ENCODE measurements at regions not wholly inside any gene's neighbourhood (a gene's known extent, or its start where the extent isn't known, plus 50 kb on each side); places are given as distances from the start of the nearest gene placed in this dataset.
"Not testable (repeated sequence)": the region's sequence is repeated elsewhere in the genome, so short reads cannot be mapped to it uniquely, and the experiment has no call there.

DNA sequence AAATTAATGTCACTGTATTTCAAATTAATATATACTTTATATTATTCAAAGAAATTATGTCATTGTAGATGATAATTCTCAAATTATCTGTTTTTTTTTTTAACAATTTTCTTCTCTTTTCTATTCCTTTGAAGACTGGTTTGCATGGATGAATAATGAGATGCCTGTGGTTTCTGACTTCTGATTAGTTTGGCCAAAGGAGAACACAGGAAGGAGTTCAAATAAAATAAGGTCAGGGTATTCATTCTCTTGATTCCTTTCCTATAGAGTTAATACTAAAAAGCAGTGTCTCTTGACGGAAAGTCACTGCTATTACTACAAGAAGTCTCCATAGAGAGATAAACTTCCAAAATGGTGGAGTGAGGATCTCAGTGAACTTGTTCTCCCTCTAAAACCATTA, 279.6 kb upstream of the FTMT start:
- Histone ChIP-seq H3K27ac (no peak overlapping the region), H3K4me3 (no peak overlapping the region), H3K36me3 (no peaks in the 10 kb centered on the region), H3K9me3 (replicated peaks) (no peaks in the 10 kb centered on the region), H3K4me1 (replicated peaks) (no peaks in the 10 kb centered on the region), H3K27me3 (replicated peaks) (no peaks in the 10 kb centered on the region)
- DNase-seq (ENCODE audit: low read depth in 1 of 2, low spot score in 2 of 2) = no peak

GRCh38 chr5:121573721-121574382, 277.8 kb upstream of the FTMT start:
- Histone ChIP-seq H3K4me3 (no peak overlapping the region), H3K27me3 (replicated peaks) (no peaks in the 10 kb centered on the region), H3K4me1 (replicated peaks) (no peaks in the 10 kb centered on the region), H3K27ac (no peak overlapping the region), H3K9me3 (replicated peaks) (no peaks in the 10 kb centered on the region), H3K36me3 (no peaks in the 10 kb centered on the region)
- DNase-seq (ENCODE audit: low read depth in 1 of 2, low spot score in 2 of 2) = no peak

DNA sequence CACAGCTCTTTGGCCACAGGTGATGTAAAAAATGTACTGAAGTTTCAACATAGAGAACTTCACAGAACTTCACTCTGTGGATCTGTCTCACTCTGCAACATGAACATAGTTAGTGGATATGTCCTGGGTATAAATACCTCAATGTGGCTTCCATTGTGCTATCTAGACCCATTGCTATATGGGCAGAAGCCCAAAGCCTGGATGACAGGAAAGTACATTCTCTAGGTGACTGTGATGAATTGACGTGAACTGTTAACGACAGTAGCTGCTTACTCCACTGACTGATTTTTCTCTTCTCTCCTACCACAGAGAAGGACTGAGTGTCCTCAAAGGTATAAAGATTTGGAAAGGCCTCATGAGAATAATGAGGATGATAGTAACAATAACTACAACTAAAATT, 270.1 kb upstream of the FTMT start:
- Histone ChIP-seq H3K4me1 (replicated peaks) (no peaks in the 10 kb centered on the region), H3K27ac (no peak overlapping the region), H3K27me3 (replicated peaks) (0 out of 2 replicates have a peak, but pooled peaks cover 3% of the 10 kb centered on the region), H3K9me3 (replicated peaks) (no peaks in the 10 kb centered on the region), H3K4me3 (no peak overlapping the region), H3K36me3 (no peaks in the 10 kb centered on the region)
- DNase-seq (ENCODE audit: low read depth in 1 of 2, low spot score in 2 of 2) = no peak

- H3K27ac ChIP-seq = no peak overlapping the region
- no peaks in the 10 kb centered on the region for H3K36me3 ChIP-seq
These were observed 254.8 kb upstream of the FTMT start for GRCh38 chr5:121596882-121597281.

DNA sequence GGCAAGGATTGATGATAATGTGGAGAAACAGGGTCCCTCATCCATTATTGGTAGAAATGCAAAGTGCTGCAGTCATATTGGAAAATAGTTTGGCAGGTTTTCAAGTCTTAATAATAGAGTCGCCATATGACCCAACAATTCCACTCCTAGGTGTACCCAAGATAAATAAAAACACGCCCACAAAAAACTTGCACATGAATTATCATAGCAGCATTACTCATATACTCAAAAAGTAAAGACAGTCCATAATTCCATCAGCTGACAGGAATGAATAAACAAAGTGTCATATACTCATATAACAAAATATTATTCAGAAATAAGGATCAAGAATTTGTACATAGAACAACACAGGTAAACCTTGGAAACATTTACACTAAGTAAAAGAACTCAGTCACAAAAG, 242.9 kb upstream of the FTMT start:
- Histone ChIP-seq H3K27ac (no peak overlapping the region), H3K9me3 (replicated peaks) (no peaks in the 10 kb centered on the region), H3K4me3 (no peak overlapping the region), H3K27me3 (replicated peaks) (no peaks in the 10 kb centered on the region), H3K4me1 (replicated peaks) (no peaks in the 10 kb centered on the region), H3K36me3 (no peaks in the 10 kb centered on the region)
- DNase-seq (ENCODE audit: low read depth in 1 of 2, low spot score in 2 of 2) = no peak

More at GRCh38 chr5:121596882-121597281, 254.8 kb upstream of the FTMT start:
- 0 out of 2 replicates have a peak, but pooled peaks cover 6% of the 10 kb centered on the region for H3K9me3 ChIP-seq (replicated peaks)
- H3K4me3 ChIP-seq = no peak overlapping the region
- no peak for DNase-seq (ENCODE audit: low read depth in 1 of 2, low spot score in 2 of 2)
- no peaks in the 10 kb centered on the region for H3K4me1 ChIP-seq (replicated peaks)
- H3K27me3 ChIP-seq (replicated peaks) = no peaks in the 10 kb centered on the region

DNA sequence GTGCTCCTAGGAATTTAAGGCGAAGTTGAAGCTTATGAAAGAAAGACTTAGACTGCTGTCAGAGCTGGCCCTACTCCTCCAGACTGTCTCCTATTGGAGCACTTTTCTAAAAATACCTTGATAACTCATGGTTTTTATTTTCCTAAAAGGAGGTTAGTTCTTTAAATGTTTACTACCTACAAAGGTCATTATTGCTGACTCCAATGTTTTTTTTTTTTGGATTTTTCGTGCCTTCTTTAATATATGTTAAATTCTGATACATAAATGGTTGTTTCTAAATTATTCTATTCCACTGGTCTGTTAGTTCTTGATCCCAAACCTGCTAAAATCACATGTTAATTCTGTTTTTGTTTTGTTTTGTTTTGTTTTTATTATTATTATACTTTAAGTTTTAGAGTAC, 227.6 kb upstream of the FTMT start:
- Histone ChIP-seq H3K4me1 (replicated peaks) (no peaks in the 10 kb centered on the region), H3K27ac (no peak overlapping the region), H3K27me3 (replicated peaks) (peaks cover under 1% of the 10 kb centered on the region; the same call in 1 of the 2 replicates), H3K4me3 (no peak overlapping the region), H3K36me3 (no peaks in the 10 kb centered on the region), H3K9me3 (replicated peaks) (no peaks in the 10 kb centered on the region)
- no peak for DNase-seq (ENCODE audit: low read depth in 1 of 2, low spot score in 2 of 2)

DNA sequence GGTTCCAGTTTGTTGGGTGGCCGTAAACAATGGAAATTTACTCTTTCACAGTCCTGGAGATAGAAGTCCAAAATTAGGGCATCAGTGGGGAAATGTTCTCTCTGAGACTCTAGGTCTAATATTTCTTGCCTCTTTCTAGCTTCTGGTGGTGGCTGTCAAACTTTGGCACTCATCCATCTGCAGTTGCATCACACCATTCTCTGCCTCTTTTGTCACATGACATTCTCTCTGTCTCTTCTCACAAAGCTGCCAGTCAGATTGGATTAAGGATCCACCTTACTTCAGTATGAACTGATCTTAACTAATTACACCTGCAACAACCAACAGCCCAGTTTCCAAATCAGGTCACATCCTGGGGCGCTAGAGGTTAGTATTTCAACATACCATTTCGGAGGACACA, 222.9 kb upstream of the FTMT start:
- Histone ChIP-seq H3K9me3 (replicated peaks) (no peaks in the 10 kb centered on the region), H3K27ac (no peak overlapping the region), H3K4me3 (no peak overlapping the region), H3K36me3 (no peaks in the 10 kb centered on the region), H3K4me1 (replicated peaks) (no peaks in the 10 kb centered on the region), H3K27me3 (replicated peaks) (peaks cover 7% of the 10 kb centered on the region)
- DNase-seq (ENCODE audit: low read depth in 1 of 2, low spot score in 2 of 2) = no peak

DNA sequence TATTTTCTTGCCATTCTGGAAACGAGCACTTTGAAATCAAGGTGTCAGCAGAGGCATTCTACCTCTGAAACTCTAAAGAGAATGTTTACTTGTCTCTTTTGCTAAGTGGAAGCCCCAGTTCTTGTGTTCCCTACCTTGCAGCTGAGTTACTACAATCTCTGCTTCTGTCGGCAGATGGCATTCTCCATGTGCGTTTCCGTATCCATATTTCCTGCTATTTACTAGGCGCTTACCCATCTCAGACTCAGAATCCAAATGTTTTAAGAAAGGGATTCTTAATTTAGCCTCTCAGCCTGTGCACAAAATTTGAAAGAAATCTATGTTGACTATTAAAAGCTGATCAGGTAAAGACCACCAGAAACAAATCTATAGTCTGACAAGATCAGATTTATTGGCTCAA, 221.3 kb upstream of the FTMT start:
- H3K4me3 ChIP-seq = no peak overlapping the region
- H3K27me3 ChIP-seq (replicated peaks) = peaks cover 9% of the 10 kb centered on the region
- H3K4me1 ChIP-seq (replicated peaks) = no peaks in the 10 kb centered on the region
- H3K9me3 ChIP-seq (replicated peaks) = no peaks in the 10 kb centered on the region
- H3K27ac ChIP-seq = no peak overlapping the region
- DNase-seq (ENCODE audit: low read depth in 1 of 2, low spot score in 2 of 2) = no peak
- H3K36me3 ChIP-seq = no peaks in the 10 kb centered on the region

DNA sequence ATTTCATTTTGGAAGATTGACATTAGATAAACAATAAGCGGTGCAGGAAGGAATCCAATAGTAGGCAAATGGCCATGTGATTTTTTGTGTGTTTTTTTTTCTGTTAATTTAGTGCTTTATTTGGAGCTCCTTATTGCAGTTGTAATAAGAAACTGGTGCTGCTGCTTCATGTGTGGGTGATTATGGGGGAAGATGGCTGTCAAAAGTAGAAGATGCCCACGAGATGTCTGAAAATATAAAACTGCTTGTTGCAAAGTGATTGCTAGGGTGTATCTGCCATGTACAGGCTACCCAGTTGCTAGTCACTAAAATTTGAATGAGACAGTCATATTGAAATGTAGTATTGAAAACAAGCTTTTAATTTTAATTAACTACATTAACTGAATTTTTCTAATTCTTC, 216.7 kb upstream of the FTMT start:
- no peaks in the 10 kb centered on the region for H3K9me3 ChIP-seq (replicated peaks)
- H3K27me3 ChIP-seq (replicated peaks) = peaks cover 5% of the 10 kb centered on the region; the same call in 1 of the 2 replicates
- no peak overlapping the region for H3K27ac ChIP-seq
- H3K4me3 ChIP-seq = no peak overlapping the region
- H3K36me3 ChIP-seq = no peaks in the 10 kb centered on the region
- DNase-seq (ENCODE audit: low read depth in 1 of 2, low spot score in 2 of 2) = no peak
- H3K4me1 ChIP-seq (replicated peaks) = no peaks in the 10 kb centered on the region

DNA sequence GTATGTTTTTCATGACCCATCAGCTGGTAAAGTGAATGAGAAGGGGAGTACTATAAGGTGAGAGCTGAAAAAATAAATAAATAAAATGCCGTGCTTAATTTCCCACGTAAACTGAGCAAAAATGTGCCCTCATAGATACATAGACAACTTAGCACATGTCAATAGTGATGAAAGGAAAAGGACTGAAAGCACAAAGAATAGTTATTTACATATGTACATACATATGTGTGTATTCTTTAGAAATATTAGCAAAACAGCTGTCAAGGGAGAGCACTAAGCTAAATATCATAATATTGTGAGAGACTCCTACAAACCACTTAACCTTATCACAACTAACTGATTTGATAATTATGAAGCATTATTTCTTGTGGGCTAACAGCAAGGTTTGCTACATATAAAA, 213.6 kb upstream of the FTMT start:
- no peaks in the 10 kb centered on the region for H3K36me3 ChIP-seq
- H3K27me3 ChIP-seq (replicated peaks) = 0 out of 2 replicates have a peak, but pooled peaks cover 2% of the 10 kb centered on the region
- no peak overlapping the region for H3K27ac ChIP-seq
- DNase-seq (ENCODE audit: low read depth in 1 of 2, low spot score in 2 of 2) = no peak
- H3K4me1 ChIP-seq (replicated peaks) = no peaks in the 10 kb centered on the region
- H3K4me3 ChIP-seq = no peak overlapping the region
- H3K9me3 ChIP-seq (replicated peaks) = no peaks in the 10 kb centered on the region

DNA sequence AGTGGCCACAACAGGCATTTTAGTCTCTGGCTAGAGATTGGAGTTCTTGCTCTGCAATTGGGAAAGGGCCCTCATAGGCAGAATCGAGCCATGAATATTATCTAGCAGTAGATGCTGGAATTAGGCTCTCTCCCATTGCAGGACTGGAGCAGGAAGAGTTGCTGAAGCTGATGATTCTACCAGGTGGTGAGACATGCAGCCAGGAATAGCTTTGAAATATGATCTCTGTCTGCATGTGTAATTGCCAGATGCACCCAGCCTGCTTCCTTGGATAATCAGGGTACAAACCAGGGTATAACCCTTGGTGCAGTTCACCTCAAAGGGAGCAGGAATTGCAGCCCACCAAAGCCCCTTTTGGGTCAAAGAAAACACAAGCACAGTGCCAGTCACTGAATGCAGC, 211.4 kb upstream of the FTMT start:
- H3K27me3 ChIP-seq (replicated peaks) = no peaks in the 10 kb centered on the region
- DNase-seq (ENCODE audit: low read depth in 1 of 2, low spot score in 2 of 2) = no peak
- no peaks in the 10 kb centered on the region for H3K9me3 ChIP-seq (replicated peaks)
- no peaks in the 10 kb centered on the region for H3K4me1 ChIP-seq (replicated peaks)
- no peaks in the 10 kb centered on the region for H3K36me3 ChIP-seq
- no peak overlapping the region for H3K4me3 ChIP-seq
- H3K27ac ChIP-seq = no peak overlapping the region

- no peaks in the 10 kb centered on the region for H3K9me3 ChIP-seq (replicated peaks)
- no peak overlapping the region for H3K27ac ChIP-seq
- H3K4me3 ChIP-seq = no peak overlapping the region
- no peaks in the 10 kb centered on the region for H3K27me3 ChIP-seq (replicated peaks)
- DNase-seq (ENCODE audit: low read depth in 1 of 2, low spot score in 2 of 2) = no peak
- no peaks in the 10 kb centered on the region for H3K36me3 ChIP-seq
- H3K4me1 ChIP-seq (replicated peaks) = no peaks in the 10 kb centered on the region
These were observed 193.5 kb upstream of the FTMT start for GRCh38 chr5:121658221-121658620.

GRCh38 chr5:121660142-121660541, 191.5 kb upstream of the FTMT start:
- H3K27me3 ChIP-seq (replicated peaks) = no peaks in the 10 kb centered on the region
- H3K27ac ChIP-seq = no peak overlapping the region
- no peak overlapping the region for H3K4me3 ChIP-seq
- H3K9me3 ChIP-seq (replicated peaks) = no peaks in the 10 kb centered on the region
- no peaks in the 10 kb centered on the region for H3K36me3 ChIP-seq
- DNase-seq (ENCODE audit: low read depth in 1 of 2, low spot score in 2 of 2) = peak in 1 of 2 experiments; percentile 43
- H3K4me1 ChIP-seq (replicated peaks) = no peaks in the 10 kb centered on the region

- H3K9me3 ChIP-seq (replicated peaks); H3K27ac ChIP-seq; DNase-seq (ENCODE audit: low read depth in 1 of 2, low spot score in 2 of 2); H3K4me1 ChIP-seq (replicated peaks); H3K27me3 ChIP-seq (replicated peaks); H3K4me3 ChIP-seq; H3K36me3 ChIP-seq: not testable (repeated sequence)
These were observed 186.1 kb upstream of the FTMT start for GRCh38 chr5:121665542-121665941.

DNA sequence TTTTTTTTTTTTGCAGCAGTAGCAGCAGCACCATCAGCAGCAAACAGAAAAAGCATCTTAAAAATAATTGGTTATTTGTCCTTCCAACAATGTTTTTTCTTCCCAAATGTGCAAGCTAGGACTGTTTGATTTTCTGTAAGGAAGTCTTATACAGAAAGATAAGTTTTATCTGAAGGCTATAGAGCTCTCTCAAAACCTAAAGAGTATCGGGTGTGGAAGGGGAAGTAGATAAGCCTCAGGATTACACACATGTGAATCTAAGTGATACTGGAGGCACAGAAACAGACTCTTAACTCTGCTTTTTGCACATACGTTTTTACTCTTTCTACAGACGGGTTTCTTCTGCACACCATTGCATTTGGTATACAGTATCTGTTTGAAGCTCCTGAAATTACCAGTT, 184.4 kb upstream of the FTMT start:
- Histone ChIP-seq H3K36me3 (no peaks in the 10 kb centered on the region), H3K4me1 (replicated peaks) (no peaks in the 10 kb centered on the region; the same call in 1 of the 2 replicates), H3K27ac (no peak overlapping the region), H3K27me3 (replicated peaks) (no peaks in the 10 kb centered on the region), H3K4me3 (no peak overlapping the region), H3K9me3 (replicated peaks) (no peaks in the 10 kb centered on the region)
- no peak for DNase-seq (ENCODE audit: low read depth in 1 of 2, low spot score in 2 of 2)
